Testis (tissue), 2 donors: ENCODE measurements at regions not wholly inside any gene's neighbourhood (a gene's known extent, or its start where the extent isn't known, plus 50 kb on each side); places are given as distances from the start of the nearest gene placed in this dataset.

ENCODE experiments used
- DNase-seq: peaks from one replicate; pipeline ENCODE4 v3.0.0-alpha.2; 2019
- H3K27ac ChIP-seq, 2 donors: fragments of 200-600 bp; sonication (generic); one replicate each; pipeline ENCODE4 v1.5.1; 2019
- H3K27me3 ChIP-seq: fragments of 200-600 bp; sonication (generic); one replicate; pipeline ENCODE4 v1.5.1; 2019
- H3K36me3 ChIP-seq: fragments of 200-600 bp; sonication (generic); one replicate; pipeline ENCODE4 v1.5.1; 2017; ENCODE audit warnings: low read depth; ENCODE audit errors: missing control alignments
- H3K4me1 ChIP-seq: fragments of 200-600 bp; sonication (generic); one replicate; pipeline ENCODE4 v1.5.1; 2019
- H3K4me3 ChIP-seq, 2 donors: fragments of 200-600 bp; sonication (generic); one replicate each; pipeline ENCODE4 v1.5.1; 2017 to 2019
- H3K9me3 ChIP-seq: fragments of 200-600 bp; sonication (generic); one replicate; pipeline ENCODE4 v1.5.1; 2017
- POLR2A ChIP-seq: fragments of 450-650 bp; IDR thresholded peaks from one replicate; pipeline ENCODE4 v1.6.1; 2017; ENCODE audit warnings: antibody characterized with exemption, mild to moderate bottlenecking, moderate library complexity
- WGBS, 2 donors: methylation state at CpG; one replicate each; pipeline ENCODE4 v1.1.5; 2018; 5-methylcytosine and 5-hydroxymethylcytosine counted together
- intact Hi-C: fragments of 100-400 bp; cut with DNase I; formaldehyde crosslinking; loops from one replicate; pipeline ENCODE4 v1.15.1; 2023; ENCODE audit warnings: low total_unique reads
- TF ChIP-seq, protein P1 (sequence below), 3 experiments: fragments of 450-650 bp in 2 of 3; fragments of 200-600 bp in 1 of 3; sonication (generic) in 1 of 3; IDR thresholded peaks; one replicate each; pipeline ENCODE4 v1.5.1; 2016 to 2019; ENCODE audit warnings: antibody characterized with exemption in 3 of 3, mild to moderate bottlenecking in 2 of 3, moderate library complexity in 1 of 3

DNA sequence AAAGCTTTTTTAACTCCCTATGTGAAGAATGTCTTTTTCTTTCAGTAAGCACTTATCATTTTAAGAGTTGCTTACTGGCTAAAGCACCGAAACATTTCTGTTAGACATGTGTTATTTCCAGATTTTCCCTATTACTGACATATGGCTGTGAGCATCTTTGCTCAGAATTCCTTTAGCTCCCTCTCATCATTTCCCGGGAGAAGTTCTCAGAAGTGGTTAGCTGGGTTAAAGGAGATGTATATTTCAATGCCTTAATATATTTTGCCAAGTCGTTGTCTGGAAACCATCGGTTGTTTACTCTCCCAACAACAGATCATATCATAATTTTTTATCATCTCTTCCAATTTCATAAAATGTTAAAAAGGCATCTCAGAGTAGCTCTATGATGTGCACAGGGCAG, 396.5 kb downstream of the OCA2 start:
- Histone ChIP-seq H3K4me1 (no peaks in the 10 kb centered on the region), H3K4me3 (no peak overlapping the region), H3K27me3 (no peaks in the 10 kb centered on the region), H3K9me3 (no peaks in the 10 kb centered on the region), H3K36me3 (no peaks in the 10 kb centered on the region), H3K27ac (no peak overlapping the region)
- TF ChIP-seq, protein P1, sequence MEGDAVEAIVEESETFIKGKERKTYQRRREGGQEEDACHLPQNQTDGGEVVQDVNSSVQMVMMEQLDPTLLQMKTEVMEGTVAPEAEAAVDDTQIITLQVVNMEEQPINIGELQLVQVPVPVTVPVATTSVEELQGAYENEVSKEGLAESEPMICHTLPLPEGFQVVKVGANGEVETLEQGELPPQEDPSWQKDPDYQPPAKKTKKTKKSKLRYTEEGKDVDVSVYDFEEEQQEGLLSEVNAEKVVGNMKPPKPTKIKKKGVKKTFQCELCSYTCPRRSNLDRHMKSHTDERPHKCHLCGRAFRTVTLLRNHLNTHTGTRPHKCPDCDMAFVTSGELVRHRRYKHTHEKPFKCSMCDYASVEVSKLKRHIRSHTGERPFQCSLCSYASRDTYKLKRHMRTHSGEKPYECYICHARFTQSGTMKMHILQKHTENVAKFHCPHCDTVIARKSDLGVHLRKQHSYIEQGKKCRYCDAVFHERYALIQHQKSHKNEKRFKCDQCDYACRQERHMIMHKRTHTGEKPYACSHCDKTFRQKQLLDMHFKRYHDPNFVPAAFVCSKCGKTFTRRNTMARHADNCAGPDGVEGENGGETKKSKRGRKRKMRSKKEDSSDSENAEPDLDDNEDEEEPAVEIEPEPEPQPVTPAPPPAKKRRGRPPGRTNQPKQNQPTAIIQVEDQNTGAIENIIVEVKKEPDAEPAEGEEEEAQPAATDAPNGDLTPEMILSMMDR (IDR thresholded peaks at IDR 0.05): no peak
- no peak for TF ChIP-seq POLR2A
- WGBS, 2 donors: 64 to 69% methylated on average over 4 of the region's 4 CpGs
- intact Hi-C loops: no loop called here
- no peak for DNase-seq

DNA sequence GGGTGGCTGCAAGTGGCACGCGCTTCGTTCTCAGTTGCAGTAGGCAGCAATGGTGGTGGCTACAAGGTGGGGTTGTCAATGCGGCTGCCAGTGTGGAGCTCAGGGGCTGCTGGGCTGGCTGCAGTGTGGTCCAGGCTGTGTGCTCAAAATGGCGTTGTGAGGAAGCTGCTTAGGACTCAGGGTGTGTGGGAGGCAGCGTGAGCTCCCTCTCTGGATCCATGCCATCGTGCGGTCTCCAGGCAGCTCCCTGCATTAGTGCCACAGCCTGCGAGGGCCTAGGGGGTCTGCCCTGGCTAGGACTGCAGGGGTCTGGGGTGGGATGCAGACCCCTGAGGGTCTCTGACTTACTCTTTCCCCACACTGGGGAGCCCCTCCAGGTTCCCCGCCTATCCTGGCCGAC, 397.2 kb downstream of the OCA2 start:
- Histone ChIP-seq H3K36me3 (no peaks in the 10 kb centered on the region), H3K27ac (no peak overlapping the region), H3K4me3 (peak overlapping the region in 1 of 2 donors; percentile 12), H3K27me3 (no peaks in the 10 kb centered on the region), H3K9me3 (no peaks in the 10 kb centered on the region), H3K4me1 (no peaks in the 10 kb centered on the region)
- no peak for TF ChIP-seq POLR2A
- TF ChIP-seq, protein P1 (IDR thresholded peaks at IDR 0.05): no peak
- DNase-seq: no peak
- intact Hi-C loops: no loop called here
- WGBS, 2 donors: 55 to 62% methylated on average over 8 to 11 of the region's 11 CpGs

DNA sequence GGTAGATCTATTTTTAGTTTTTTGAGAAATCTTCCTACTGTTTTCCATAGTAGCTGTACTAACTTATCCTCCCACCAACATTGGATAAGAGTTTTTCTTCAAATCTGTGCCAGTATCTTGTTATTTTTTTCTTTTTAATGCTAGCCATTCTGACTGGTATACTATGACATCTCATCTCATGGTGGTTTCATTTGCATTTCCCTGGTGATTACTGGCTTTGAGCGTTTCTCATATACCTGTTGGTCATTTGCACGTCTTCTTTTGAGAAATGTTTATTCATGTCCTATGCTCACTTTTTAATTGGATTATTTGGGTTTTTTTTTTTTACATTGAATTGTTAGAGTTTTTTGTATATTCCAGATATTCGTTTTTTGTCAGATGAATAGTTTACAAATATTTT, 398.1 kb downstream of the OCA2 start:
- Histone ChIP-seq H3K27me3 (no peaks in the 10 kb centered on the region), H3K36me3 (no peaks in the 10 kb centered on the region), H3K4me3 (no peak overlapping the region), H3K9me3 (no peaks in the 10 kb centered on the region), H3K4me1 (no peaks in the 10 kb centered on the region), H3K27ac (no peak overlapping the region)
- TF ChIP-seq, protein P1 (IDR thresholded peaks at IDR 0.05): no peak
- TF ChIP-seq POLR2A: no peak
- 79 to 82% methylated on average over 3 of the region's 3 CpGs for WGBS, 2 donors
- DNase-seq: no peak
- intact Hi-C loops: no loop called here

DNA sequence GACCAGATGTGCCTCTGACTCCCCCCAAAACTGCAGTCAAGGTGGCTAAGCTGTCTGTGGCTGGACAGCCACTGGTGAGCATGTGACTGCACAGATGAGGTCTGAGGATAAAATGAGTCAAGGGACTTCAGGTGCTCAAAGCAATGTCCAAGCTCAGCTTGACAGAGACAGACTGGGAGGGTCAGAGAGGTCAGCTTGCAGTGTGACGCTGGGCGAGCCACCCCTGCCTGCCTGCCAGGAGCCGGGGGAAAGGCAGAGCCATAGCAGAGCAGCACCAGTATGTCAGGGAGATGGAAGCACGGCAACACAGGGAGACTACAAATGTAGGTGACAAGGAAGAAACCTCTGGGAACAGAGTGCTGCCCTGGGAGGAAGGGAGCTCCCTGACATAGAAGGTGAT, 399.4 kb downstream of the OCA2 start:
- H3K4me1 ChIP-seq: no peaks in the 10 kb centered on the region
- no peak overlapping the region for H3K27ac ChIP-seq
- DNase-seq: no peak
- TF ChIP-seq, protein P1 (IDR thresholded peaks at IDR 0.05): no peak
- TF ChIP-seq POLR2A: no peak
- intact Hi-C loops: no loop called here
- H3K27me3 ChIP-seq: no peaks in the 10 kb centered on the region
- WGBS, 2 donors: 58 to 81% methylated on average over 4 of the region's 4 CpGs
- no peak overlapping the region for H3K4me3 ChIP-seq
- H3K36me3 ChIP-seq: no peaks in the 10 kb centered on the region
- H3K9me3 ChIP-seq: no peaks in the 10 kb centered on the region

DNA sequence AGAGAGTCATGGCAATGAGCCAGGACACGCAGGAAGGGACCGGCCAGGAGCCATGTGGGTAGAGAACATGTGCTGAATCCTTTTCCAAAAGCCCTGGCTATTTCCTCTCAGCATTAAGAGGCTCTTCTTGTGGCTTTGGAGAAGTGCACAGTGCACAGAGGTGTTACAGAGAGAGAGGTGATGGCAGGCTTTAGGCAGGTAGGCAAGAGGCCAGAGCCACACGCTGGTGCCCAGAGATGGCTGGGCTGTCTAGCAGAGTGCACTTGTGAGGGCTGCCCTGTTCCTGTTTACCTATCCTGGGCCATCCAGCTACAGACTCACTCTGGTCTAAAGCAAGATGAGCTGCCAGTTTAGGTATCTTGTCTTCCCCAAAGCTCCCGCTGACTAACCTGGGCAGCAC, 402.6 kb downstream of the OCA2 start:
- intact Hi-C loops: no loop called here
- no peaks in the 10 kb centered on the region for H3K36me3 ChIP-seq
- DNase-seq: no peak
- no peaks in the 10 kb centered on the region for H3K4me1 ChIP-seq
- no peaks in the 10 kb centered on the region for H3K9me3 ChIP-seq
- no peak overlapping the region for H3K4me3 ChIP-seq
- TF ChIP-seq, protein P1 (IDR thresholded peaks at IDR 0.05): no peak
- TF ChIP-seq POLR2A: no peak
- H3K27me3 ChIP-seq: no peaks in the 10 kb centered on the region
- H3K27ac ChIP-seq: no peak overlapping the region
- WGBS, 2 donors: 68 to 75% methylated on average over 3 to 4 of the region's 4 CpGs
